Epithelial cell of esophagus (primary cell): ENCODE measurements at regions not wholly inside any gene's neighbourhood (a gene's known extent, or its start where the extent isn't known, plus 50 kb on each side); places are given as distances from the start of the nearest gene placed in this dataset.
"Not testable (repeated sequence)": the region's sequence is repeated elsewhere in the genome, so short reads cannot be mapped to it uniquely, and the experiment has no call there.

ENCODE experiments used
- DNase-seq: peaks from one replicate; pipeline ENCODE4 v3.0.0; 2010; ENCODE audit warnings: low read depth
- H3K4me3 ChIP-seq: 2 replicates; pipeline ENCODE4 v1.5.1; 2011; ENCODE audit warnings: mild to moderate bottlenecking, low read length, control low read depth
- TF ChIP-seq, protein P1 (sequence below): IDR thresholded peaks from 2 replicates; pipeline ENCODE4 v1.5.1; 2011; ENCODE audit warnings: low read depth, mild to moderate bottlenecking, low read length, control low read depth, inconsistent platforms; ENCODE audit not compliant: insufficient read depth; ENCODE audit errors: missing control alignments

DNA sequence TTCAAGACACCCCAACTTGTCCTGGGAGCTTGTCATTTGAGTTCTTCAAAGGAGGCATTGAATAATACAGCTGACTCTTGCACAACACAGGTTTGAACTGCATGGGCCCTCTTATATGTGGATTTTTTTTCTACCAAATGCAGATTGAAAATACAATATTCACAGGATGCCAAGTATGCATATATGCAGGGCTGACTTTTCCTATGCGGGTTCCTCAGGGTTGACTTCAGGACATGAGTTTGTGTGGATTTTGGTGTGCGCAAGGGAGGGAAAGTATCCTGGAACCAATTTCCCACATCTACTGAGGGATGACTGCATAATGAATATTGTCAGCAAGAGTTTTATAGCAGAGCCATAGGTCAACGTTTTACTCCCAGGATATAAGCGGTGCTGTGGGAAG lies 70.0 kb upstream of the RALY start:
- no peak overlapping the region for H3K4me3 ChIP-seq
- no peak for DNase-seq
- TF ChIP-seq, protein P1, sequence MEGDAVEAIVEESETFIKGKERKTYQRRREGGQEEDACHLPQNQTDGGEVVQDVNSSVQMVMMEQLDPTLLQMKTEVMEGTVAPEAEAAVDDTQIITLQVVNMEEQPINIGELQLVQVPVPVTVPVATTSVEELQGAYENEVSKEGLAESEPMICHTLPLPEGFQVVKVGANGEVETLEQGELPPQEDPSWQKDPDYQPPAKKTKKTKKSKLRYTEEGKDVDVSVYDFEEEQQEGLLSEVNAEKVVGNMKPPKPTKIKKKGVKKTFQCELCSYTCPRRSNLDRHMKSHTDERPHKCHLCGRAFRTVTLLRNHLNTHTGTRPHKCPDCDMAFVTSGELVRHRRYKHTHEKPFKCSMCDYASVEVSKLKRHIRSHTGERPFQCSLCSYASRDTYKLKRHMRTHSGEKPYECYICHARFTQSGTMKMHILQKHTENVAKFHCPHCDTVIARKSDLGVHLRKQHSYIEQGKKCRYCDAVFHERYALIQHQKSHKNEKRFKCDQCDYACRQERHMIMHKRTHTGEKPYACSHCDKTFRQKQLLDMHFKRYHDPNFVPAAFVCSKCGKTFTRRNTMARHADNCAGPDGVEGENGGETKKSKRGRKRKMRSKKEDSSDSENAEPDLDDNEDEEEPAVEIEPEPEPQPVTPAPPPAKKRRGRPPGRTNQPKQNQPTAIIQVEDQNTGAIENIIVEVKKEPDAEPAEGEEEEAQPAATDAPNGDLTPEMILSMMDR = no peak

DNA sequence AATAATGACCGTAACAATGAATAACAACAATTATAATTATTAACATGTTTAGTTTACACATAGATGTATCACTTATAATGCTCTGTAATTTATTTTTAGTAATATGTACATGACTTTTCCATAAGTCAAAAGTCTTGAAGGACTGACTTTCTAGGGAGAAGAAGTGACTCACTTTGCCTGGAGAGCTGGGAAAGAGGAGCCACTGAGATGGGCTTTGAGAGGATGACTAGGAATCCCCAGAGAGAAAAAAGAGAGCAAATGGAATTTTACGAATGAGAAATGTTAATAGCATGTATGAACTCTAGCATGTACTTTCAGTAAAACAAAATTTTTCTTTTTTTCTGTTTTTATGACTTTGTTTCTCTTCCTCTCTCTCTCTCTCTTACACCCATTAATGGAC lies 67.8 kb upstream of the RALY start:
- H3K4me3 ChIP-seq = no peak overlapping the region
- DNase-seq = no peak
- TF ChIP-seq, protein P1 = no peak

DNA sequence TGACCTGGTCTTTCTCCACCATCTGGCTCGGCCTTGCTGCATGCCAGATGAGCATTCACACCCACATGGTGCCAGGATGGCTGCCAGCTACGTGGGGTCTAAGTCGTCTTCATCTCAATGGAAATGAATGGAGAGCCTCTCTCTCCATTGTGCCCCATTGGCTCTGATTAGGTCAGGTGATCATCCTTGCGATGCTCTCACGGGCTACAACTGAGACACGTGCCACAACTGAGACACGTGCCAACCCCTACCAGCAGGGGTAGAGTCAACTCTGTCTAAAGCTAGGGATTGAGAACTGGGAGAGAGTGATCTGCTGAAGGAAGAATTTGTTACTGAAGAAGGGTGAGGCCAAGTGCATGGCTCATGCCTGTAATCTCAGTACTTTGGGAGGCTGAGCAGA lies 67.3 kb upstream of the RALY start:
- TF ChIP-seq, protein P1 = no peak
- no peak overlapping the region for H3K4me3 ChIP-seq

DNA sequence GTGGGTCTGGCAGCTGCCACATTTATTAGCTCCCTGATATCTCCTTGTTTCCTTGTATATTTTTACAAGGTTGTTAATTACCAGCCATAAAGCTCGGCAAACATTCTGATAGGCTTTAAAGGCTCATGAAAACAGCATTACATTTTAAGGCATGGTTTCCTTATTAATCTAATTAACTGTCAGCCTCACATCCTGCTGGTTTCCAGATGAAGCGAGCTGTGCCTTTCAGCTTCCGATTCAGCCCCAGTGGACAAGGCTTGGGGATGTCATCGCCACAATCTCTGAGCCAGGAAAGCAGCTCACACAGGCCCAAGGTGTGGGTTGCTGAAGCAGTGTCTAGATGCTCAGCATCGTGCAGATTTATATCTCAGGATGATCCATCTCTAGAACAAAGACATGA lies 66.0 kb upstream of the RALY start:
- TF ChIP-seq, protein P1 = no peak
- no peak for DNase-seq
- H3K4me3 ChIP-seq = no peak overlapping the region

More for the DNA sequence above, 67.3 kb upstream of the RALY start:
- DNase-seq = no peak

DNA sequence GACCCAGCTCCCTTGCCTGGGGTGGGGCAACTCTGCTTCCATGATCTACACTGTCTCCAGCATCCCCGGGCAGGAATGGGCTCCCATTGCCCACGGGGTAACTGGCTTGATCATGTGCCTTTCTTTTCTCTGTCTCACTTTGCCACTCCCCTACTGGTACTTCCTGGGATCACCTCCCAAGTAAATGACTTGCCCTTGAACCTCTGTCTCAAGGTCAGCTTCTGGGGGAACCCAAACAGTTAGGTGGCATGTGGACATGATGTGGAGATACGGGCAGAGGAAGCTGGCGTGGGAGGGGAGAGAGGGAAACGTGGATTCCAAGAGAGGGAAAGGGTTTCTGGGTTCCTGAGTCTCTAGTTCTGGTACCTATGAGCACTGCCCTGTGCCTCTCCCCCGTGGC lies 63.8 kb upstream of the RALY start:
- TF ChIP-seq, protein P1 = no peak
- DNase-seq = no peak
- H3K4me3 ChIP-seq = no peak overlapping the region

DNA sequence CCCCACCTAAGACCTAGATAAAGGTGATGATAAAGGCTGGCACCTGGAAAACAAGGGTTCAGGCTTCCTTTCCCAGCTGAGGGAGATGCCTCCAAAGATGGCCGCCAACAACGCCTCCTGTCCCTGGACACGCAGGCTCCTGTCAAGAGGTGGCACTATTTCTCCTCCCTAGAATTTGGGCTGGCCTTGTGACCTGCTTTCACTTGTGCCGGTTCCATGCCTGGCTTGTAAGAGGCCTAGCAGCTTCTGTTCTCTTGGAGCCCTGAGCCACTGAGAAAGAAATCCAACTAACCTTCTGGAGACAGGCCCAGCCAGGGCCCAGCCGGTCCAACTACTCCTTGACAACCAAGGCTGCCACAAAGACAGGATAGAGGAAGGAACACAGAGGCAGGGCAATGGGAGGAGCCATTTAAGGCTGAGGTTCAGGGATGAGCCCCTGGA lies 60.2 kb upstream of the RALY start:
- H3K4me3 ChIP-seq = no peak overlapping the region
- TF ChIP-seq, protein P1 = peak; percentile 68
- peak; percentile 78 for DNase-seq

DNA sequence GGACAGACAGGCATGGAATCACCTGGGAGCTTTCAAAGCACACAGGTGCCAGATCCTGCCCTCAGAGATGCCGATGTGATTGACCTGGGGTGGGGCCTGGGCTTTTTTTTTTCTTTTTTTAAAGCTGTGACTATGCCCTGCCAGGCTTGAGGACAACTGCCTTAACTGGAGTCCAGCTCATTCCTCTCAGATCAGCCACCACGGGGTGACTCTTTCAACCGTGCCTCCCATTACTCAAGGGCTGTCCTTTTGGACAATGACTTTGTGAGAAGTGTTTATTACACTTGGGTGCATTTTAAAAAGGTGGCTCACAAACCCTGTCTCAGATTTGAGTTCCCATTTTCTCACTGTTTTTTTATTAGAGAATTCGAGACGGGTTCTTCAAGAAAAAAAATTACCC lies 57.1 kb upstream of the RALY start:
- DNase-seq = no peak
- no peak overlapping the region for H3K4me3 ChIP-seq
- TF ChIP-seq, protein P1 = no peak

DNA sequence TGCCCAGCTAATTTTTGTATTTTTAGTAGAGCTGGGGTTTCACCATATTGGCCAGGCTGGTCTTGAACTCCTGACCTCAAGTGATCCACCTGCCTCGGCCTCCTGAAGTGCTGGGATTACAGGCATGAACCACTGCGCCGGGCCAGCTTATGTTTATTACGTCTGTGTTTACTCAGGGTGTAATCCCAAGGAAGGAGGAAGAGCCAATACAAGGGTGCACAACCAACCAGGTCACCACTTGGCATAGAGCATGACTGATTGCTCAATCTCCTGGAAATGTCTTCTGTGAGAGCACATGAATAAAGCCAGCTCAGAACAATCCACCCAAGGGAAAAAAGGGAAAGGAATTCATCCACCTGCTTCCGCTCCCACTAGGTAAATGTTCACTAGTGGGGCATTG lies 54.7 kb upstream of the RALY start:
- peak; percentile 85 for DNase-seq
- not testable (repeated sequence) for H3K4me3 ChIP-seq
